ENCODE measurements at regions not wholly inside any gene's neighbourhood (a gene's known extent, or its start where the extent isn't known, plus 50 kb on each side); places are given as distances from the start of the nearest gene placed in this dataset.

DNA sequence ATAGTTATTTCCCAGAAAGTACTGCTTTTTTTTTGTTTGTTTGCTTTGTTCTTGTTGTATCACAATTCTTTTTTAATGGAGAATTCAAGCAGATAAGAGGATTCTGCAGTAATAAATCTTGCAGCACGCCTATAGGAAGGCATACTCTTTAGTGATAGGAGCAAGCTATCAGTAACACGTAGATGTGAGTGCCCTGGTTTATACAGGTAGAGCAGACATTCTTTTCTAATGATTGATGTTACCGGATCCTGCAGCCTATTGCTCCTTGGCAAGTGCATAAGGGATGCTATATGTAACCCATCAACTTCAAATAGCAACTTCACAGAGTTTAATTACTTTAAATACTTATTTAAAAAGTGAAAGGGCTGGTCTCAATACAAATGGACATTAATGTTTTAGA lies 834.2 kb upstream of the GCFC2 start:
- Histone ChIP-seq H3K4me1 (no peaks in the 10 kb centered on the region), H3K36me3 (no peaks in the 10 kb centered on the region), H3K9me3 (no peaks in the 10 kb centered on the region), H3K27me3 (no peaks in the 10 kb centered on the region), H3K27ac (no peak overlapping the region), H3K4me3 (replicated peaks in 1 of 3) (no peak overlapping the region)
- intact Hi-C loops (cut with DNase I), result no loop called here
- WGBS, 2 donors, result 51 to 53% methylated on average over 3 of the region's 3 CpGs
- TF ChIP-seq, protein P1, sequence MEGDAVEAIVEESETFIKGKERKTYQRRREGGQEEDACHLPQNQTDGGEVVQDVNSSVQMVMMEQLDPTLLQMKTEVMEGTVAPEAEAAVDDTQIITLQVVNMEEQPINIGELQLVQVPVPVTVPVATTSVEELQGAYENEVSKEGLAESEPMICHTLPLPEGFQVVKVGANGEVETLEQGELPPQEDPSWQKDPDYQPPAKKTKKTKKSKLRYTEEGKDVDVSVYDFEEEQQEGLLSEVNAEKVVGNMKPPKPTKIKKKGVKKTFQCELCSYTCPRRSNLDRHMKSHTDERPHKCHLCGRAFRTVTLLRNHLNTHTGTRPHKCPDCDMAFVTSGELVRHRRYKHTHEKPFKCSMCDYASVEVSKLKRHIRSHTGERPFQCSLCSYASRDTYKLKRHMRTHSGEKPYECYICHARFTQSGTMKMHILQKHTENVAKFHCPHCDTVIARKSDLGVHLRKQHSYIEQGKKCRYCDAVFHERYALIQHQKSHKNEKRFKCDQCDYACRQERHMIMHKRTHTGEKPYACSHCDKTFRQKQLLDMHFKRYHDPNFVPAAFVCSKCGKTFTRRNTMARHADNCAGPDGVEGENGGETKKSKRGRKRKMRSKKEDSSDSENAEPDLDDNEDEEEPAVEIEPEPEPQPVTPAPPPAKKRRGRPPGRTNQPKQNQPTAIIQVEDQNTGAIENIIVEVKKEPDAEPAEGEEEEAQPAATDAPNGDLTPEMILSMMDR (IDR thresholded peaks at IDR 0.05), result no peak
- no peak for TF ChIP-seq POLR2A (IDR thresholded peaks at IDR 0.05)
- DNase-seq, result no peak

DNA sequence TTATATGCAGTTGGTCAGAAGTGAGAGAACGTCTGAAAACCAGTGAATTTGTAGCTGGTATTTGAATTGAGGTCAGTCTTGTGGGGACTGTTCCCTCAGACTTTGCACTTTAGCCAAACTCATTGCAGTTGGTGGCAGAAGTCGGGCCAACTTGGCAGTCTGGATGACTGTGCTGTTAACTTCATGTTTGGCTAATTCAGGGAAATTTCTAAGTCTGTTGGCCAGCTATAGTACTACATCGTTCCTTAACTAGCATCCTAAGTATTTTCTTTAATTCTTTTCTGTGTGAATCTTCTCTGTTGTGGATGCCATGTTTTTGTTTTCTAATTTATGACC lies 806.8 kb upstream of the GCFC2 start:
- Histone ChIP-seq H3K36me3 (no peaks in the 10 kb centered on the region), H3K4me3 (replicated peaks in 1 of 3) (no peak overlapping the region), H3K4me1 (no peaks in the 10 kb centered on the region), H3K27ac (no peak overlapping the region), H3K27me3 (no peaks in the 10 kb centered on the region), H3K9me3 (no peaks in the 10 kb centered on the region)
- intact Hi-C loops (cut with DNase I), result no loop called here
- no peak for TF ChIP-seq POLR2A (IDR thresholded peaks at IDR 0.05)
- TF ChIP-seq, protein P1 (IDR thresholded peaks at IDR 0.05), result no peak
- DNase-seq, result no peak
- 44 to 50% methylated on average over 3 of the region's 3 CpGs for WGBS, 2 donors

DNA sequence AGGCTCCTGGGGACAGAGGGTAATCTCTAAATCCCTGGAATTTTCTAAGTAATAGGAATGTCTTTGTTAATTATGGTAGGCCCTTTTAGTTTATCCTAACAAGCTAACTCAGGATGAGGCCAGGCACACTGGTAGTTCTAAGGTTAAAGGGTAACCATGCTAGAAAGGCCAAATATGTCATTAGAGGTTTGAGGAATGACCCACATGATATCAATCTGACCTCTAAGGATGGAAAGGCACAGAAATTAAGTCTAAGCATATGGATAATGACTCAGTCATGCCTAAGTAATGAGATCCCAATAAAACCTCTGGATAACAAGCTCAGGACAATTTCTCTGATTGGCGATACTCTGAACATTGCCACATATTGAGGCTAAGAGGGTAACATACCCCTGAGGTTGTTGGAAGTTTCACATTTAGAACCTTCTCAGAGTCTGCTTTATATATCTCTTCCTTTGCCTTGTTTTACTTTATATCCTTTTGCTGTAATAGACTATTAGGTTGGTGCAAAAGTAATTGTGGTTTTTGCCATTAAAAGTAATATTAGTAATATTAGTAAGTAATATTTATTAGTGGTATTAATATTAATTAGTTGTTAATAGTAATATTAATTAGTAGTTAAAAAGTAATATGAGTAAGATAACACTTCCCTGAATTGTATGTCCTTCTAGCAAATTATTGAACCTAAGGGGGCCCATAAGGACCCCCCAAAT lies 806.3 kb upstream of the GCFC2 start:
- no peak overlapping the region for H3K27ac ChIP-seq
- DNase-seq, result no peak
- 94 to 100% methylated on average over 1 of the region's 1 CpG for WGBS, 2 donors
- no peaks in the 10 kb centered on the region for H3K4me1 ChIP-seq
- H3K4me3 ChIP-seq (replicated peaks in 1 of 3), result no peak overlapping the region
- TF ChIP-seq POLR2A (IDR thresholded peaks at IDR 0.05), result no peak
- TF ChIP-seq, protein P1 (IDR thresholded peaks at IDR 0.05), result no peak
- intact Hi-C loops (cut with DNase I), result no loop called here
- no peaks in the 10 kb centered on the region for H3K9me3 ChIP-seq
- no peaks in the 10 kb centered on the region for H3K27me3 ChIP-seq
- H3K36me3 ChIP-seq, result no peaks in the 10 kb centered on the region

DNA sequence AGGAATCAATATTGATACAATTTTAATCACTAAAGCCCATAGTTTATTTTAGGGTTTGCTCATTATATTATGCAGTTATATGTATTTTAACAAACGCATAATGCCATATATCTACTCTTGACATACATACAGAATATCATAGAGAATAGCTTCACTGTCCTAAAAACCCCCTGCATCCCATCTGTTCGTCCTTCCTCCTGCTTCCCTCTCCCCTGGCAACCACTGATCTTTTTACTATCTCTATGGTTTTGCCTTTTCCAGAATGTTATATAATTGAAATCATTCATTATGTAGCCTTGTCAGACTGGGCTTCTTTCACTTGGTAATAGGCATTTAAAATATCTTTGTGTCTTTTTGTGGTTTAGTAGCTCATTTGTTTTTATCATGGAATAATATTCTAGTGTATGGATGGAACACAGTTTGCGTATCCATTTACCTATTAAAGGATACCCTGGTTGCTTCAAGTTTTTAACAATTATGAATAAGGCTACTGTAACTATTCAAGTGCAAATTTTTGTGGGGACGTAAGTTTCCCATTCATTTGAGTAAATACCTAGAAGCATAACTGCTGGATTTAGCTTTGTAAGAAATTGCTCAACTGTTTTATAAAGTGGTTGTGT lies 801.6 kb upstream of the GCFC2 start:
- H3K36me3 ChIP-seq, result no peaks in the 10 kb centered on the region
- no peaks in the 10 kb centered on the region for H3K4me1 ChIP-seq
- TF ChIP-seq, protein P1 (IDR thresholded peaks at IDR 0.05), result no peak
- TF ChIP-seq POLR2A (IDR thresholded peaks at IDR 0.05), result no peak
- 79% methylated on average over 4 of the region's 4 CpGs for whole genome bisulfite sequencing, 2 donors
- no peaks in the 10 kb centered on the region for H3K9me3 ChIP-seq
- no peaks in the 10 kb centered on the region for H3K27me3 ChIP-seq
- no peak for DNase-seq
- H3K27ac ChIP-seq, result no peak overlapping the region
- H3K4me3 ChIP-seq (replicated peaks in 1 of 3), result no peak overlapping the region
- intact Hi-C loops (cut with DNase I), result no loop called here

DNA sequence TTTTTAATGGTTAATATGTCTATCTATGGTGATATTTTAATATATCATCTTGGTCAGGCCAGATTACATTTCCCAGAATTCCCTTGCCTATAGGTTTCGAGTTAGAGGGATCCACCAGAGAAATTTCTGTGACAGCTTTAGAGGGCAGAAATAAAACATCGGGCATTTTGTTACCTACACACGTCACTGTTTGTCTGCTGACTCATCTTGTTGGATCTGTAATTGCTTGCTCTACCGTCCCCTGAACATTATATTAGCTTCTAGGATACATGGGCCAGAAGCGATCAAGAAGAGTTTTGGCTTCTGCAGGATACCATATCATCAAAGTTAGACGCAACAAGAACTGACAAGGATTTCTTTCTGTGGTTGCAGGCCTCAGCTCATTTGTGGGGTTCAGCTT lies 795.8 kb upstream of the GCFC2 start:
- DNase-seq, result no peak
- H3K9me3 ChIP-seq, result no peaks in the 10 kb centered on the region
- 84 to 88% methylated on average over 6 of the region's 6 CpGs for WGBS, 2 donors
- intact Hi-C loops (cut with DNase I), result no loop called here
- no peak overlapping the region for H3K4me3 ChIP-seq (replicated peaks in 1 of 3)
- no peaks in the 10 kb centered on the region for H3K36me3 ChIP-seq
- no peak overlapping the region for H3K27ac ChIP-seq
- TF ChIP-seq POLR2A (IDR thresholded peaks at IDR 0.05), result no peak
- TF ChIP-seq, protein P1 (IDR thresholded peaks at IDR 0.05), result no peak
- no peaks in the 10 kb centered on the region for H3K27me3 ChIP-seq
- H3K4me1 ChIP-seq, result no peaks in the 10 kb centered on the region
